ENCODE measurements at regions not wholly inside any gene's neighbourhood (a gene's known extent, or its start where the extent isn't known, plus 50 kb on each side); places are given as distances from the start of the nearest gene placed in this dataset.

DNA sequence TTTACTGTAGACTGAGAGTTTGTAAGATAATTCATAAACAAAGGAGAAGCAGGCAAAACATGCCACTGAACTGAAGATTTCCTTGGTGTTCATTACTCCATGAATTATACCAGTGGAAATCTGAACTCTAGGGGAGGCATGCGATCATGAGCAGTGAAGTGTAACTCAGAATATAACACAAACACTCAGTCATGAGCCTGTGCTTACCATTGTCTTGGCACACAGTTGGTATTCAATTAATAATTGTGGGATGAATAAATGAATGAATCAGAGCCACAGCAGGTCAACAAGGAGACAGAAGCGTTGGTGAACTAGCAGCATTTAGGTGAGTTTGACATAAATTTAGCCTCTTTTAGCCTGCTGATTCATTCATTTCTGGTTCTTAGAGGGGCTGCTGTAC is 263.5 kb upstream of the DKK2 start:
- TF ChIP-seq, protein P1, sequence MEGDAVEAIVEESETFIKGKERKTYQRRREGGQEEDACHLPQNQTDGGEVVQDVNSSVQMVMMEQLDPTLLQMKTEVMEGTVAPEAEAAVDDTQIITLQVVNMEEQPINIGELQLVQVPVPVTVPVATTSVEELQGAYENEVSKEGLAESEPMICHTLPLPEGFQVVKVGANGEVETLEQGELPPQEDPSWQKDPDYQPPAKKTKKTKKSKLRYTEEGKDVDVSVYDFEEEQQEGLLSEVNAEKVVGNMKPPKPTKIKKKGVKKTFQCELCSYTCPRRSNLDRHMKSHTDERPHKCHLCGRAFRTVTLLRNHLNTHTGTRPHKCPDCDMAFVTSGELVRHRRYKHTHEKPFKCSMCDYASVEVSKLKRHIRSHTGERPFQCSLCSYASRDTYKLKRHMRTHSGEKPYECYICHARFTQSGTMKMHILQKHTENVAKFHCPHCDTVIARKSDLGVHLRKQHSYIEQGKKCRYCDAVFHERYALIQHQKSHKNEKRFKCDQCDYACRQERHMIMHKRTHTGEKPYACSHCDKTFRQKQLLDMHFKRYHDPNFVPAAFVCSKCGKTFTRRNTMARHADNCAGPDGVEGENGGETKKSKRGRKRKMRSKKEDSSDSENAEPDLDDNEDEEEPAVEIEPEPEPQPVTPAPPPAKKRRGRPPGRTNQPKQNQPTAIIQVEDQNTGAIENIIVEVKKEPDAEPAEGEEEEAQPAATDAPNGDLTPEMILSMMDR (IDR thresholded peaks at IDR 0.05), result no peak
- DNase-seq (ENCODE audit: low spot score), result no peak
- ATAC-seq (ENCODE audit: low FRiP score), result no peak

DNA sequence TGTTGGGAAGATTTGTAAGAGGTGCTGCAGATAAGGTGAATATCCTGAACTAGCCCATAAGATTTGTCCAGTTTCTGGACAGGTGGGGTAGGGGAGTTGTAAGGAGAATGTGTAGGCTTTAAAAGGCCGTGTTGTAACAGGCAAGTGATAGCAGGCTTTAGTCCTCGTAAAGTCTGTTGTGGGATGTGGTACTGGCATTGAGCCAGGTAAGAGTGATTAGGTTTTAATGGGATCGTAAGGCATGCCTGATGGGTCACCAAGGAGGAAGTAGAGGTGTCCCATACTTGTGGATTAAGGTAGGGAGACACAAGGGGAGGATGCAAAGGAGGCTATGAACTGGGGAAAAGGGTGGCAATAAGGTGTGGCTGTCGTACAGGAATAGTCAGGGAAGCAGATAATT is 256.9 kb upstream of the DKK2 start:
- DNase-seq (ENCODE audit: low spot score) (no peak), ATAC-seq (ENCODE audit: low FRiP score) (no peak)
- TF ChIP-seq, protein P1 (IDR thresholded peaks at IDR 0.05), result no peak

DNA sequence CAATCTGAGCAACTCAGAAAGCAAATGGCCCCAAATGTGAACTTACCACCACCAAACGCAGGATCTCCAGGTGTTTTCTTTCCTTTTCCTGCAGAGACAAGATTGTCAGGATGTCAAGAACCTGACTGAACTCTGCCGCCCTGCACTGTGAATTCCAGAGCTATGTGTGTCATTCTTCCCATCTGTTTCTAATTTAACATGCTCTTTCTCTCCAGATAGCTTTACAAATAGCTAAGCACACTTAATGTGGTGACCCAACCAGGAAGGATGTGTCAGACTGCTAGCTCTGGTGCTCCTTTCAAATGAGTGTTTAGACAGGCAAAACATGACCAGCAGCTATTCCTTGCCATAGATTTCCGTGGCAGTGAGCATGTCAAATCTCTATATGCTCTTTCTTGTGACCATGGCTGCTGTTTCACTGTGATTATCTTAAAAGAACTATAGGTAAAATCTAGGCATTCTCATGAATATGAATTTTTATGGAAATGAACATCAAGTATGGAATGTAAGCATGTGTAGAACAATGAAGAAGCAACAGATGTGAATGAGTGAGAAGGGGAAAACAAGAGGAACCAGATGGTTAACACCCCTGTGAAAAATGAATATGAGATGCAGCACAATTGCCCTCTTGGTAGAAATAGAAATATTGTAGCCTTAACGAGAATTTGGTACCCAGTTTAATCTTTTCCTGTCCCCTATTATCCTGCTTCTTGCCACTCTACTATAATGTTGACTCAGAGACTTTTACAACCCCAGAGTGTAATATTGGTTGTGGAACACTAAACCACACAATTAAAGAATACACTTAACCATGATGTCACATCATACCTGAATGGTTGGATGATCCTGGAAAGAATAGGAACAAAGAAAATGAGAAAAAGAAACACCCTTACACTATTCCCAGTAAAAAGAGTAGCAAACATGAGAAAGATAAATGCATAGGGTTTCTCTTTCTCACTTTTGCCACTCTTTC is 247.8 kb upstream of the DKK2 start:
- TF ChIP-seq, protein P1 (IDR thresholded peaks at IDR 0.05), result no peak
- no peak for ATAC-seq (ENCODE audit: low FRiP score)
- DNase-seq (ENCODE audit: low spot score), result no peak

DNA sequence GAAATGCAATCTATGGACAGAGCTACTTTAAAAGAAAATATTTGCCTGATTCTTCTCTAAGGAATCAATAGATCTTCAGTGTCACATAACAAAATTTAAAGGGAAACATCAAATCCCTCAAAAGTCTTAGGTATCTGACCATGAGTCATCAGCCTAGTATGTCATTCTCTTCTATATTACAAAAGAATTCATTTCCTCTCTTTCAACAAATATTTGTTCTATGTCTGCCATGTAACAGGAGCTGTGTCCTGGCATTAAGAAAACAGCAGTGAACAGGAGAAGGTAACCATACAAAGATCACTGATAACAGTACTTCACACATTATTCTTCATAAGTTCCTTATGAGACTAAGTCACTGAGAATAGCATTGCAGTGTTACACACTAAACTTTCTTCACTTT is 243.6 kb upstream of the DKK2 start:
- DNase-seq (ENCODE audit: low spot score) (no peak), ATAC-seq (ENCODE audit: low FRiP score) (no peak)
- TF ChIP-seq, protein P1 (IDR thresholded peaks at IDR 0.05), result no peak

DNA sequence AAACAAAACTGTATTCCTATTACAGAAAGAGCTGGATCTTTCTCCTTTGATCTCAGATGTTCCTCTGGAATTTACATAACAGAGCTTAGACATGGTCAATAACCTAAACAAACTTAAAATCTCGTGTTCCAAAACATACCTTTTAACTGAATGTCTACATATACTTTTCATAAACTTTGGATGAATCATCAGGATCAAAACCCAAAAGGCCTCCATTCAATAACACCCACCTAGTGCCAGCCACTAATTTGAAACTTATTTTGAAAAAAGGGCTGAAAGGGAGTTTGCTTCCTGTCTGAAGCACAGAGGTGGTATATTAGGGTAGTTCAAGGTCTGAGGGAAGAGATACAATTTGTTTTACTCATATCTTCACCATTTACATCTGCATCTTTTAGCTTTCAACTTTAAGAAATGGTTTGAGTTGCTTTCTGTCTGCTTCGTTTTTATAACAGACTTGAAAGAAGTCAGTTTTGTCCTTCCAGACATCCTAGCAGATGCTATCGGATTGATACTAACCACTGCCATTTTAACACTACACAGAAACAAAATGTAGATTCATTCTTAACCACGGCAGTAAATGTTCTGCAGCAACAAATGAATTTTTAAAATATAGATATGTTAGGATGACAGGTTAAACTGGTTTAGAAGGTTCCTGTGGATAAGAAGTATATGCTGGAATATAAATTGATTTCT is 242.8 kb upstream of the DKK2 start:
- DNase-seq (ENCODE audit: low spot score), result no peak
- no peak for ATAC-seq (ENCODE audit: low FRiP score)
- TF ChIP-seq, protein P1 (IDR thresholded peaks at IDR 0.05), result no peak

DNA sequence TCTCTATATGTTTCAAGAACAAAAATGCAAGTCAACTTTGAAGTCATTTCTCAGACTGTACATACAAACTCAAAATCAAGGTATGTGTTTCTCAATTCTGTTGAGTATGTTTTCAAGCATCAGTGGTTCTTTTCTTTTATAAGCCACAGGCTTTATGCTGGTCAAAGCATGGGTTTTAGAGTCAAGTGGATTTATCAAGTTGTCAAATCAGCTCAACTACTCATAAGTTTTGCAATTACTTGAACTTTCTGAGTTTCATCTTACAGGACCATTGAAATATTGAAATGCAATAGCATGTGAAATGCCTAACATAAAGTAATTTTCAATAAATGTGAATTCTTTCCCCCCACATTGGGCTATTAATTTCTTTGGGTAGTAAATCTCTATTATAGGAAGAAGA is 239.9 kb upstream of the DKK2 start:
- TF ChIP-seq, protein P1 (IDR thresholded peaks at IDR 0.05), result no peak
- no peak for DNase-seq (ENCODE audit: low spot score)
- ATAC-seq (ENCODE audit: low FRiP score), result no peak
